DMS153 (cell line): ENCODE measurements at regions not wholly inside any gene's neighbourhood (a gene's known extent, or its start where the extent isn't known, plus 50 kb on each side); places are given as distances from the start of the nearest gene placed in this dataset.

Experiments
- DNase-seq: peaks from one replicate; lab custom pipeline; 2025; lab: John Stamatoyannopoulos, UW

- no peak for DNase-seq
Measured at GRCh38 chr3:159928666-159929065, 60.0 kb upstream of the IL12A start.

GRCh38 chr3:159929171-159930141 lies 59.2 kb upstream of the IL12A start:
- no peak for DNase-seq

GRCh38 chr3:159934216-159934615 lies 54.4 kb upstream of the IL12A start:
- DNase-seq, result no peak

- DNase-seq, result no peak
Measured at GRCh38 chr3:159936541-159936940, 52.1 kb upstream of the IL12A start.

GRCh38 chr3:159937561-159938166 lies 51.0 kb upstream of the IL12A start:
- DNase-seq, result no peak

GRCh38 chr3:159938714-159939113 lies 49.9 kb upstream of the IL12A start:
- no peak for DNase-seq
